HUES64 (cell line): ENCODE measurements at regions not wholly inside any gene's neighbourhood (a gene's known extent, or its start where the extent isn't known, plus 50 kb on each side); places are given as distances from the start of the nearest gene placed in this dataset.
"Not testable (repeated sequence)": the region's sequence is repeated elsewhere in the genome, so short reads cannot be mapped to it uniquely, and the experiment has no call there.

Experiments used
- H3K27ac ChIP-seq: 2 replicates; pipeline ENCODE4 v1.7.0; 2013; ENCODE audit warnings: low read depth, low read length, inconsistent platforms
- H3K27me3 ChIP-seq: 2 replicates; pipeline ENCODE4 v1.6.1; 2013; ENCODE audit warnings: mild to moderate bottlenecking, low read length; ENCODE audit not compliant: insufficient read depth
- H3K36me3 ChIP-seq: 2 replicates; pipeline ENCODE4 v1.6.1; 2013; ENCODE audit warnings: mild to moderate bottlenecking, low read length; ENCODE audit not compliant: insufficient read depth
- H3K4me1 ChIP-seq: 2 replicates; pipeline ENCODE4 v1.6.1; 2013; ENCODE audit warnings: mild to moderate bottlenecking, low read length, moderate library complexity; ENCODE audit not compliant: insufficient read depth
- H3K4me3 ChIP-seq: 2 replicates; pipeline ENCODE4 v1.5.1; 2013; ENCODE audit warnings: mild to moderate bottlenecking, low read length, moderate library complexity
- H3K9ac ChIP-seq: 2 replicates; pipeline ENCODE4 v1.6.1; 2013; ENCODE audit warnings: mild to moderate bottlenecking, low read depth, low read length
- H3K9me3 ChIP-seq: 2 replicates; pipeline ENCODE4 v1.6.1; 2013; ENCODE audit warnings: low read depth, low read length; ENCODE audit not compliant: insufficient read depth
- WGBS: fragments of 150-250, 120-280 bp; methylation state at CpG from one replicate; pipeline ENCODE4 v1.1.7; 2013; ENCODE audit warnings: missing lambda C conversion rate; 5-methylcytosine and 5-hydroxymethylcytosine counted together

- not testable (repeated sequence) for H3K9ac ChIP-seq, H3K9me3 ChIP-seq, H3K27ac ChIP-seq, H3K4me1 ChIP-seq, H3K27me3 ChIP-seq, H3K36me3 ChIP-seq, H3K4me3 ChIP-seq
- 94% methylated on average over 2 of the region's 2 CpGs for WGBS
Measured at GRCh38 chr1:117314951-117315350, 52.3 kb upstream of the MAN1A2 start.

GRCh38 chr1:117313555-117313954 lies 53.7 kb upstream of the MAN1A2 start:
- Histone ChIP-seq H3K9me3 (no peaks in the 10 kb centered on the region), H3K4me1 (no peaks in the 10 kb centered on the region), H3K27me3 (no peaks in the 10 kb centered on the region), H3K27ac (no peak overlapping the region), H3K4me3 (no peak overlapping the region), H3K36me3 (no peaks in the 10 kb centered on the region), H3K9ac (no peak overlapping the region)
- WGBS = 86% methylated on average over 3 of the region's 3 CpGs

DNA sequence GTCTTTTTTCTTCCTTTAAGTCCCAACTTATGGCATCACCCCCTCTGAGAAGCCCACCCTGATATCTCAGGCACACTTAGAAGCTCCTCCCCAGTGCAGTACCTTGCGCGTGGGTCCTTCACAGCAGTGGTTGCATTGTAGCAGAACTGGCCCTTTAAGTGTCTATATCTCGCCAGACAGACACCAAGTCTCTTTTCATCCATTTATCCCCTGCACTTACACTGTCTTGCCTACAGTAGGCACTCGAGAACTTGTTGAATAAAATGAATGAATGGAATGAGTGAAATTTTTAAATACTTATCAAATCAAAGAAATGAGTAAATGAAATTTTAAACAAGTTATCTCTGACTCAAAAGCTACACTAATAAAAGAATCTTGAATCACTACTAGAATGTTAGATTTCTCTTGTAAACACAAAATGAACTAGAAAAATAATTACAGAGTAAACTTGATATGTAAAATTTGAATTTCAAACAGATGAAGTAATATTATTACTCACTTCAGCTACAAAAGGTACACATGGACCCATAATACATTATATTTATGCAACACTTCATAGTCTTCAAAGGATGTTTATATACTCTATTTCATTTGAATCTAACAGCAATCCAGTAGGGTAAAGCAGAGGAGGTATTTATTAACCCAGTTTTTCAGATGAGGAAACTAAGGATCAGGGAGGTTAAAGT lies 54.7 kb upstream of the MAN1A2 start:
- H3K4me1 ChIP-seq = no peaks in the 10 kb centered on the region
- H3K27ac ChIP-seq = no peak overlapping the region
- WGBS = 71% methylated on average over 3 of the region's 4 CpGs
- H3K9me3 ChIP-seq = no peaks in the 10 kb centered on the region
- H3K27me3 ChIP-seq = no peaks in the 10 kb centered on the region
- no peak overlapping the region for H3K9ac ChIP-seq
- no peaks in the 10 kb centered on the region for H3K36me3 ChIP-seq
- H3K4me3 ChIP-seq = no peak overlapping the region

DNA sequence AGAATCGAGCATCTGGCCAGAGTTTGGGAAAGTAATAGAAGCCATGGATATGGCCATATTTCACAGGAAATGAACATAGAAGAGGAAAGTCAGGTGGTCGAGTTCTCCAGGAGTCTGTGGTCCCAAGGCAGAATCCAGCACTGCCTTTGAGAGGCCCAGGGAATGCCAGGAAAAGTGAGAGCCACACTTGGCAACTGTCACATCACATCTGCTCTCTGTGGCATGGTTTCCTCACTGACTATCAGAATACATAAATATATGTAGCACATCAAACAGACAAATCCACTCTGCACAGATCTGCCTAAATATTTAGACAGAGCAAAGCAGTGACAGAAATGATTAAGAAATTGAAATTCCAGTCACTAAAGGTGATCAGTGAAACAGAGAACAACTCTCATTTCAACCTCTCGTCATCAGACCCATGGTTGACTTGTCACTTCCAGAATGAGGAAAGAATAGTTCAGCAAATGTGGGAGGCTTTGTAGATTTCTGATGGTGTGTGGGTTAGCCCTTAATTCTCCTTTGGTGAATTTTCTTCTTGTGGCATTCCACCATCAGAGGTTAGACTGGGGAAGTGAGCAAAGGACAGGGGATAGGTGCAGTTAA lies 58.8 kb upstream of the MAN1A2 start:
- 90% methylated on average over 3 of the region's 3 CpGs for WGBS
- Histone ChIP-seq H3K4me1 (no peaks in the 10 kb centered on the region), H3K36me3 (no peaks in the 10 kb centered on the region), H3K9ac (no peak overlapping the region), H3K4me3 (no peak overlapping the region), H3K27me3 (no peaks in the 10 kb centered on the region), H3K9me3 (no peaks in the 10 kb centered on the region), H3K27ac (no peak overlapping the region)

DNA sequence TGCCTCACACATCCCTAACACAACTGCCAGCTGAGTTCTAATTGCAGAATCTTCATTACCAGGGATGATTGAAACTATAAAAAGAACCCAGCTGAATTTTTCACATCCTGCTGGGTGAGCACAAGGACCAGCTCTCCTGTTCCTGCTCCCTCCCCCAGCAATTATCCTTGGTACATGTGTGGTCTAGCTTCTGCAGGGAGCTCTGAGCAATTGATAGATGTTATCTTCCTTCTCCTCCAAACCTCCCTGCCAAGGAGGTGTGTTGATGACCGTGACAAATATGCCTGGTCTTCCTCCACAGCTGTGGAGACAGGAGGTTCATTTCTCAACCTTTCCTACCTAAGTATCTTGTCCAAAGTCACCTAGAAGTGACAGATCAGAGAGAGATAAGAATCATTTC lies 65.3 kb upstream of the MAN1A2 start:
- H3K9me3 ChIP-seq = 0 out of 2 replicates have a peak, but pooled peaks cover 5% of the 10 kb centered on the region
- H3K36me3 ChIP-seq = no peaks in the 10 kb centered on the region

GRCh38 chr1:117300183-117300582 lies 67.1 kb upstream of the MAN1A2 start:
- not testable (repeated sequence) for H3K27ac ChIP-seq, H3K9ac ChIP-seq, H3K9me3 ChIP-seq, H3K4me1 ChIP-seq, H3K27me3 ChIP-seq, H3K36me3 ChIP-seq, H3K4me3 ChIP-seq
- no CpG with 5 or more reads among the region's 6 CpGs for WGBS

More for the DNA sequence above, 65.3 kb upstream of the MAN1A2 start:
- Histone ChIP-seq H3K27ac (no peak overlapping the region), H3K9ac (no peak overlapping the region), H3K4me1 (no peaks in the 10 kb centered on the region), H3K4me3 (no peak overlapping the region), H3K27me3 (no peaks in the 10 kb centered on the region)
- WGBS = 100% methylated on average over 1 of the region's 1 CpG

DNA sequence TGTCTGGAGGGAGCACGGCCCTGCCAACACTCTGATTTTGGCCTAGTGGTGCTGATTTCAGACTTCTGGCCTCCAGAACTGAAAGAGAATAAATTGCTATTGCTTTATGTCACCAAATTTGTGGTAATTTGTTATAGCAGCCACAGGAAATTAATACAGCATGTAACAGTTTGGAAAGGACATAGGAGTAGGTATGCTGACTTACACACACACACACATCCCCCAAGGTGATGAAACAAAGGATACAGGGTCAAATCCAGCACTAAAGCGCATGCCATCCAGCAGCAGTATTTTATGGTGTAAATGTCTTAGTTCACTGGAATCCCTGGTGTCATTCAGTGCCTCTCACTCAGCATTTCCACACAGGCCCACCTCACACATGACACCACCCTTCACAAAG lies 72.2 kb upstream of the MAN1A2 start:
- H3K9ac ChIP-seq = no peak overlapping the region
- H3K4me1 ChIP-seq = no peaks in the 10 kb centered on the region
- no peak overlapping the region for H3K4me3 ChIP-seq
- no peaks in the 10 kb centered on the region for H3K9me3 ChIP-seq
- no peaks in the 10 kb centered on the region for H3K36me3 ChIP-seq
- H3K27me3 ChIP-seq = no peaks in the 10 kb centered on the region
- H3K27ac ChIP-seq = no peak overlapping the region
- WGBS = 95% methylated on average over 2 of the region's 2 CpGs

GRCh38 chr1:117290890-117291289 lies 76.4 kb upstream of the MAN1A2 start:
- Histone ChIP-seq H3K9ac (no peak overlapping the region), H3K9me3 (no peaks in the 10 kb centered on the region), H3K4me3 (no peak overlapping the region), H3K4me1 (peaks cover 5% of the 10 kb centered on the region; the same call in 1 of the 2 replicates), H3K36me3 (no peaks in the 10 kb centered on the region), H3K27me3 (no peaks in the 10 kb centered on the region), H3K27ac (no peak overlapping the region)

GRCh38 chr1:117289316-117289870 lies 77.9 kb upstream of the MAN1A2 start:
- Histone ChIP-seq H3K4me3 (no peak overlapping the region), H3K9ac (no peak overlapping the region), H3K9me3 (no peaks in the 10 kb centered on the region), H3K27ac (no peak overlapping the region), H3K27me3 (no peaks in the 10 kb centered on the region), H3K4me1 (peaks cover 5% of the 10 kb centered on the region; the same call in 1 of the 2 replicates), H3K36me3 (no peaks in the 10 kb centered on the region)
- WGBS = 90% methylated on average over 2 of the region's 3 CpGs

GRCh38 chr1:117286562-117286961 lies 75.8 kb upstream of the VTCN1 start:
- 93% methylated on average over 2 of the region's 2 CpGs for WGBS
- Histone ChIP-seq H3K9me3 (no peaks in the 10 kb centered on the region), H3K4me3 (no peak overlapping the region), H3K9ac (no peak overlapping the region), H3K27me3 (no peaks in the 10 kb centered on the region), H3K27ac (no peak overlapping the region), H3K36me3 (no peaks in the 10 kb centered on the region), H3K4me1 (peaks cover 5% of the 10 kb centered on the region; the same call in 1 of the 2 replicates)

DNA sequence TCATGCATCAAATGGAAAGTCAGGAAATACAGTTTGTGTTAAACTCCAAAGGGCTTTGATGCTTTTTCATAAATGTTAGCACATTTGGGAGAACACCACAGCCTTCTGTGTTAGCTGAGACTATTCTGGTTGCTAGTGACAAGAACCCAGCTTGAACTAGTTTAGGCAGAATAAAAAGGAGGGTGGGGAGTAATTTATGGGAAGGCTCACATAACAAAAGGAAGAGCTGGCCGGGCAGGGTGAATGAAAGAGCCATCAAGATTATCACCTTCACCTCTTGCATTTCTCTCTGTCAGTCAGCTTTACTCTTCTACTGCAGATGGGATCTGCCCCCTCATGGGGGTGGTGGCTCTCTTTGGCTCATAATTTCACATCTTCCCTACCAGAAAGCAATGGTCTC lies 75.4 kb upstream of the VTCN1 start:
- H3K9ac ChIP-seq = no peak overlapping the region
- H3K27ac ChIP-seq = no peak overlapping the region
- no peaks in the 10 kb centered on the region for H3K9me3 ChIP-seq
- peaks cover 5% of the 10 kb centered on the region; the same call in 1 of the 2 replicates for H3K4me1 ChIP-seq
- H3K36me3 ChIP-seq = no peaks in the 10 kb centered on the region
- H3K4me3 ChIP-seq = no peak overlapping the region
- WGBS = 17% methylated on average over 1 of the region's 1 CpG
- no peaks in the 10 kb centered on the region for H3K27me3 ChIP-seq
